ENCODE measurements at regions not wholly inside any gene's neighbourhood (a gene's known extent, or its start where the extent isn't known, plus 50 kb on each side); places are given as distances from the start of the nearest gene placed in this dataset.

GRCh38 chr3:65251375-65251774, 563.6 kb upstream of the ADAMTS9 start:
- no peak for DNase-seq (ENCODE audit: low read depth in 1 of 2, low spot score in 1 of 2)
- TF ChIP-seq REST (IDR thresholded peaks at IDR 0.05; ENCODE audit: insufficient replicate concordance, low read depth) = no peak
- no peak for TF ChIP-seq SPI1 (IDR thresholded peaks at IDR 0.05; ENCODE audit: borderline replicate concordance, low read depth)
- no peak for TF ChIP-seq CTCF (IDR thresholded peaks at IDR 0.05; ENCODE audit: insufficient read depth, low read length)
- TF ChIP-seq POLR2AphosphoS5 (IDR thresholded peaks at IDR 0.05; ENCODE audit: low read depth) = no peak
- TF ChIP-seq GABPA (IDR thresholded peaks at IDR 0.05; ENCODE audit: low read depth) = no peak
- Histone ChIP-seq H3K4me3 (replicated peaks; ENCODE audit: insufficient read depth, low read length) (no peak overlapping the region), H3K27ac (replicated peaks) (no peak overlapping the region), H3K27me3 (ENCODE audit: insufficient read depth, poor library complexity, severe bottlenecking) (no peaks in the 10 kb centered on the region)

- Histone ChIP-seq H3K27me3 (ENCODE audit: insufficient read depth, poor library complexity, severe bottlenecking) (no peaks in the 10 kb centered on the region), H3K4me3 (replicated peaks; ENCODE audit: insufficient read depth, low read length) (no peak overlapping the region), H3K27ac (replicated peaks) (no peak overlapping the region)
- TF ChIP-seq REST (IDR thresholded peaks at IDR 0.05; ENCODE audit: insufficient replicate concordance, low read depth) (no peak), CTCF (IDR thresholded peaks at IDR 0.05; ENCODE audit: insufficient read depth, low read length) (no peak), POLR2AphosphoS5 (IDR thresholded peaks at IDR 0.05; ENCODE audit: low read depth) (no peak), SPI1 (IDR thresholded peaks at IDR 0.05; ENCODE audit: borderline replicate concordance, low read depth) (no peak), GABPA (IDR thresholded peaks at IDR 0.05; ENCODE audit: low read depth) (no peak)
- no peak for DNase-seq (ENCODE audit: low read depth in 1 of 2, low spot score in 1 of 2)
These were observed 558.8 kb upstream of the ADAMTS9 start for GRCh38 chr3:65246561-65246960.

- no peak for TF ChIP-seq GABPA (IDR thresholded peaks at IDR 0.05; ENCODE audit: low read depth)
- no peak for TF ChIP-seq SPI1 (IDR thresholded peaks at IDR 0.05; ENCODE audit: borderline replicate concordance, low read depth)
- no peak for TF ChIP-seq POLR2AphosphoS5 (IDR thresholded peaks at IDR 0.05; ENCODE audit: low read depth)
- TF ChIP-seq REST (IDR thresholded peaks at IDR 0.05; ENCODE audit: insufficient replicate concordance, low read depth) = no peak
- no peak for DNase-seq (ENCODE audit: low read depth in 1 of 2, low spot score in 1 of 2)
- no peak overlapping the region for H3K27ac ChIP-seq (replicated peaks)
These were observed 557.6 kb upstream of the ADAMTS9 start for GRCh38 chr3:65245133-65246063.

More at GRCh38 chr3:65245133-65246063, 557.6 kb upstream of the ADAMTS9 start:
- Histone ChIP-seq H3K27me3 (ENCODE audit: insufficient read depth, poor library complexity, severe bottlenecking) (no peaks in the 10 kb centered on the region), H3K4me3 (replicated peaks; ENCODE audit: insufficient read depth, low read length) (no peak overlapping the region)

All from HL-60 (cell line).